HTR-8/SVneo (cell line): ENCODE measurements at regions not wholly inside any gene's neighbourhood (a gene's known extent, or its start where the extent isn't known, plus 50 kb on each side); places are given as distances from the start of the nearest gene placed in this dataset.
"Not testable (repeated sequence)": the region's sequence is repeated elsewhere in the genome, so short reads cannot be mapped to it uniquely, and the experiment has no call there.

ENCODE experiments used
- DNase-seq: peaks from one replicate; pipeline ENCODE4 v3.0.0; 2011; ENCODE audit warnings: low spot score, mixed read lengths; ENCODE audit not compliant: insufficient read length
- FAIRE-seq: peaks from 2 replicates; lab custom pipeline; 2011; peaks lifted over from hg19 to GRCh38; lab: Jason Lieb, UNC

- DNase-seq (no peak), FAIRE-seq (no peak)
These were observed 635.9 kb downstream of the TLE1 start for GRCh38 chr9:81053298-81054025.

- DNase-seq (no peak), FAIRE-seq (no peak)
These were observed 636.5 kb downstream of the TLE1 start for GRCh38 chr9:81052846-81053245.

DNA sequence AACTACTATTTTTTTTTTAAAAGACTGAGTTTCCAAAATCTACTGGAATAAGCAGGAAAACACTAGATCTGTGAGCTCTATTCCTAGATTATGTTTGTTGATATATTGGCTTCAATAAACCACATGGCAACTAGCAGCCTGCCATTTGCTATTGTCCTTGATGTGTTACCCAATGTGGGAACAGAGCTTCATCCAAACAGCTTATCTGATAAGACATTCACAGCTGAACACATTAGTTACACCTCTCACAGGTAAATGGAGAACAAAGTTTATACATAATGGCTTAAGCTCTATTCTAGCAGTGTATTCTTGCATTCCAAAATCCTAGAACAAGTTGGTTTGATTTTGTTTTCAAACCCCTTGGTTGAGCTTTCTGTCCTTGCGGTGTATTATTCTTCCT lies 642.1 kb downstream of the TLE1 start:
- no peak for DNase-seq
- no peak for FAIRE-seq

DNA sequence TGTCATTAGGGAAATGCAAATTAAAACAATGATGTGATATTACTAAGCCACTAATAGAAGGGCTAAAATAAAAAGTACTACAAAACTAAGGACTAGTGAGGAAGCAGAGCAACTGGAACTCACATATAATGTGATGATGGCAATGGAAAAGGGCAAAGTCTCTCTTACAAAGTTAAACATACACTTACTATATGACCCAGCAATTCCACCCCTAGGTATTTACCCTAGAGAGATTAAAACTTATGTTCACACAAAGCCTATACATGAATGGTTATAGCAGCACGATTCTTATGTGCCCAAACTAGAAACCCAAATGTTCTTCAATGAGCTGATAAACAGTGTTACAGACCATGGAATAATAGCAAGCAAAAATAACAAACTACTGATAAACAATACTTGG lies 643.7 kb downstream of the TLE1 start:
- DNase-seq (no peak), FAIRE-seq (no peak)

DNA sequence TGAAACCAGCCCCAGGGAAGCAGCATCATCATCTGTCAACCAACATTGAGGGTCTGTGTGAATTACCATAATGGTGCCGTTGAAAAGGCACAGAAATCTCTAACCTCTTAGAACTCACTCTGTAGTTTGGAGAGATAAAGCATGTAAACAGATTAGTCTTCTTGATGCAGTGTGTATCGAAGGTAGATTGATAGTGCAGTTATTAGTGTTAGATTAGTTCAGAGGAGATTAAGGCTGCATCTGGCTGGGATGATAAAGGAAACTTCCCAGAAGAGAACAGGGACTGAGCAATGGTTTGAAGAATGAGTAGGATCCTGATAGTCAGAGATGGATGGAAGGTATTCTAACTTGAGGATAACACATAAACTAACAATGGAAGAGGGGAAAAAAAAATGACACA lies 651.5 kb downstream of the TLE1 start:
- DNase-seq, result no peak
- FAIRE-seq, result no peak

- FAIRE-seq, result no peak
- no peak for DNase-seq
These were observed 653.7 kb downstream of the TLE1 start for GRCh38 chr9:81035601-81036000.

GRCh38 chr9:81035171-81035570 lies 654.2 kb downstream of the TLE1 start:
- FAIRE-seq (no peak), DNase-seq (no peak)

DNA sequence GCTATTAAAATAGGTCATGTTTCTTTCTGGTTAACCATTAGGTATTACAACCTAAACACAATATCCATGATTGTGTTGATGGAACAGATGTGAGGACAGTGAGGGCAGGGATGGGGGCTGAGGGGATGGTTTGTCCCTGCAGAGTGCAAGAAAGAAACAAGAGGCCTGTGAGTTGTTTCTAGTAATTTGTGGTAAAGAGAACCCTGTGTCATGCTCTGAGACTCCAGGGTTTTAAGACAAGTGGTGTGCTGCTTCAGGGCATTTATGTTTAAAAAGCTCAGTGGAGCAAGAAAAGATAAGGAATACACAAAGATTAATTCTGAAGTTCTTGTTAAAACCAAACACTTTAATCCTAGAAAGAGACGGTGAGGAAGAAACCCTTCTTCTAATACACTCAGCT lies 656.5 kb downstream of the TLE1 start:
- DNase-seq (no peak), FAIRE-seq (no peak)

DNA sequence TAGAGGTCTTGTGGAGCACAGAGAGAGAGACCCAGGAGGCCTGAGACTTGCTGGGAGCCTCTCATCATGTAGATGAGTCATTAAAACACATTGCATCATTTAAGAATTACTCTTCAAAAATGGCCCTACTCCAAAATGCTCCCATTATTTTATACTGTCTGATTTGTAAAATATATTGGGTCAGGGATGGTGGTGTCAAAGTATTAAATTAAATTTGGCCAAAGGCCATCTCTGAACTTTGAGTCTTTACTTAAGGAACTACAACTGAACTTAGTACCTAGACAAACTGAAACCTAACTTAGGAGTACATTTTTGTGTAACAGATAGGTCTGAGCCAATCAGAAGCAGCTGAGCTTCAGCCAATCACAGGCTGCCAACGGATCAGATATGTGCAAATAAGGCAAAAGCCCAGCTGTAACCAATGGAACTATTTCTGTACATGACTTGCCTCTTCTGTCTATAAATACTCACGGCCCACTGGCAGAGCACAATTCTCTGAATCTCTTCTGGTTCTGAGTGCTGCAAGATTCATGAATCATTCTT lies 657.2 kb downstream of the TLE1 start:
- FAIRE-seq (no peak), DNase-seq (peak; percentile 9)

- DNase-seq (no peak), FAIRE-seq (no peak)
These were observed 657.8 kb downstream of the TLE1 start for GRCh38 chr9:81031422-81032029.

DNA sequence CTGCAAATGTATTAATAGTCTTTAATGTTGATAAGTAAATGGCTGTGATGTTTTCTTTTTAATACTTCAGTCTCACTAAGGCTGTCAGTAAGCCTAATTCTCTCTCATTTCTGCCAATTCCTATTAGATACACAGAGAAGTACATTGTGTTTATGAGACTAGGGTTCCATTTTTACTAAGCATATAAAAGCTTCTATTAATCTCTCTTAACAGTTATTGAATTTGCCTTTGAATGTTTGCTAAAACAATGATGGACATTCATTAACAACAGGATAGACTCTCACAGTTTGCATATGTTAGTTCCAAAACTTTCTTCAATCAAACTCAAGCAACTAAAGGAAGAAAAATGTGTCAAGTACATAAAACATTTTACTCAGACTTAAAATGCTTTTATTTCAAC lies 659.3 kb downstream of the TLE1 start:
- DNase-seq, result no peak
- FAIRE-seq, result no peak

DNA sequence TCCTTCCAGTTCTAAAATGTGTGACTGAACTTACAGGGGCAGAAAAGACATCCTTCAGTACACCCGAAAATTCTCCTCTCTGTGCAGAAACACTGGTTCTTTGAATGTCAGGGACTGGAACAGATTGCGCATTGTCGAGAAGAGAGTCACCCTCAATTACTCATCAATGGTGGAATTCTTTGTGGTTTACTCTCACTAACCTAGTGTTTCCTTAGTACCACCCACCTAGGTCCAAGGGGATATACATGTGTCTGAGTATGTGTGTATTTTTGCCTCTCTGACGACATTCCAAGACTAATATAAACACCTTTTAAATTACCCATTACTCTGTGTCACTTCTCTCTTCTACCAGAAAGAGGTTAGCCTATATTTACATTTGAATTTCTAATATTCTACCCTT lies 660.8 kb downstream of the TLE1 start:
- FAIRE-seq (no peak), DNase-seq (peak; percentile 50)

DNA sequence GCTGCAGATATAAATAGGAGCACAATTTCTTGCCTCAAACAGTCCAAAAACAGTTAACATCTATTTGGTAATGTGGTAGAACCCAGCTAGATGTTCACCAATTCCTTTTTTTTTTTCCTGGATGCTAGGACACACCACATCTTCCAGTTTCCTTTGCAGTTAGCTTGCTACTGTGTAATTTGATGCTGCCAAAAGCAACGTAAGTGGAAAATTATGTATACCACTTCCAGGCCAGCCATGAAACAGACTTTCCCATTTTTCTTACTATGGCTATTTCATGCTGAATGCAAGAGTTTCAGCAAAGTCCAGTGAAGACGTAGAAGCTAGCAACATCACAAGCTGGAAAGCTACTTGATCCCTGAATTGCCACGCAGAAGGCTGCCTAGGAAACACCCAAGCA lies 667.2 kb downstream of the TLE1 start:
- no peak for DNase-seq
- FAIRE-seq, result no peak

DNA sequence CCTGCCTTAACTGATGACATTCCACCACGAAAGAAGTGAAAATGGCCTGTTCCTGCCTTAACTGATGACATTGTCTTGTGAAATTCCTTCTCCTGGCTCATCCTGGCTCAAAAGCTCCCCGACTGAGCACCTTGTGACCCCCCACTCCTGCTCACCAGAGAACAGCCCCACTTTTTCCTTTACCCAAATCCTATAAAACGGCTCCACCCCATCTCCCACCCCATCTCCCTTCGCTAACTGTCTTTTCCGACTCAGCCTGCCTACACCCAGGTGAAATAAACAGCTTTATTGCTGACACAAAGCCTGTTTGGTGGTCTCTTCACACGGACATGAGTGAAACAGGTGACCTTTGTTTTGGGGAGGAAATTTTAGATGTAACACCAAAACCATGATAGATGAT lies 674.4 kb downstream of the TLE1 start:
- FAIRE-seq, DNase-seq: not testable (repeated sequence)

- not testable (repeated sequence) for FAIRE-seq, DNase-seq
These were observed 676.2 kb downstream of the TLE1 start for GRCh38 chr9:81013191-81013590.

DNA sequence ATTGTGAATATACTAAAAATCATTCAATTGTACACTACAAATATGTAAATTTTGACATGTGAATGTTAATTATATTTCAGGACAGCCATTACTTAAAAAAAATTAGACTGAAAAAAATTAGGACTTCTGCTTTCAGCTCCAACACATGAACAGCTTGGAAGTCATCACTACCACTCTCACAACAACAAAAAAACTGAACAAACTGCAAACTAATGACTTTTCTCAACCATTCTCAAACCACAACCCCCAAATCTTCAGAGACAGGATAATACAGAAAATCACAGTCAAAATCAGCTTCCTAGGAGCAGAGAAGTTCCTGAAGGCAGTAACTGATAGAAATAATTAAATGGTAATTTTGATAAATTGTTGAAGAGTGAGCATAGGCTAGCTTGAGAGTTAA lies 686.4 kb downstream of the TLE1 start:
- FAIRE-seq (no peak), DNase-seq (no peak)

- DNase-seq (no peak), FAIRE-seq (no peak)
These were observed 687.1 kb downstream of the TLE1 start for GRCh38 chr9:81002242-81002641.

DNA sequence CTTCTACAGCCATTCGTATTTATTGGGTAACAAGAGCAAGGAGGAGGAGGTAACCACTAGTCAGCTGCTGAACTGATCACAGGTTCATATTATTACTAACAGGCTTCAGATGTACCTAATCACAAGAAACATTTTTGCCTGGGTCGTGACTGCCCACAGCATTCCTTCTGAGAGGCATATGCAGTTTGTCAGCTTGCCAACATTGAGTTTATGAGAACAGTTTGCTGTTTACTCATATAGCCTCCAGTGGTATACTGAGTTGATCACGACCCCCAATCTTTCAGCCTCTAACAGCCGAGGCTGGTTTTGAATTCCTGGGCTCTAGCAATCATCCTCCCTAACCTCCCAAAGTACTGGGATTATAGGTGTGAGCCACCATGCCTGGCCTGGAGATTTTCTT lies 693.6 kb downstream of the TLE1 start:
- FAIRE-seq (no peak), DNase-seq (peak; percentile 0)

- FAIRE-seq (no peak), DNase-seq (no peak)
These were observed 694.5 kb downstream of the TLE1 start for GRCh38 chr9:80994892-80995291.

DNA sequence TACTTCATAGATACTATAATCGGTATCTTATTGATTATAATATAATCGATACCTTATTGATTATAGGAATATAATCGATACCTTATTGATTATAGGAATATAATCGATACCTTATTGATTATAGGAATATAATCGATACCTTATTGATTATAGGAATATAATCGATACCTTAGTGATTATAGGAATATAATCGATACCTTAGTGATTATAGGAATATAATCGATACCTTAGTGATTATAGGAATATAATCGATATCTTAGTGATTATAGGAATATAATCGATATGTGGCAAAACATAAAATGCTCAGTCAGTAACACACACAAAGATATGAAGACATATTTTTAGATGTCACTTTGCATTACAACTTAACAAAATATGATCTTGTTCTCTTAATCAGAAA lies 703.8 kb downstream of the TLE1 start:
- FAIRE-seq, DNase-seq: not testable (repeated sequence)

DNA sequence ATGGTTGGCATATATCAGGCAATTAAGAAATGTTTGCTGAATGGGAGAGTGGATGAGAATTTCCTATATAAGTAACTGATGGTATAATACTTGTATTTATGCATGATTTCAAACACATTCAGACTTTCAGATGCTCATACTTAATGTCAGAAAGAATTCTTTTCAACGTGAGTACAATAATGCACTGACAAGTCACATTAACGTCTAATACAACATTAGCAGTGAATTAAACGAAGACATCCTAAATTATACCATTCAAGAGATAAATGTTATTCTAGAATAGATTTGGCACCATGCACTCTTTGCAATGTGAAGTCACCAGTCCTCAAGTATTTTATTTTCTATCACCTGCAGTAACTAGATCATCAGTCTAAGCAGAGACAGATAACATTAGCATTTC lies 712.9 kb downstream of the TLE1 start:
- DNase-seq (no peak), FAIRE-seq (no peak)

DNA sequence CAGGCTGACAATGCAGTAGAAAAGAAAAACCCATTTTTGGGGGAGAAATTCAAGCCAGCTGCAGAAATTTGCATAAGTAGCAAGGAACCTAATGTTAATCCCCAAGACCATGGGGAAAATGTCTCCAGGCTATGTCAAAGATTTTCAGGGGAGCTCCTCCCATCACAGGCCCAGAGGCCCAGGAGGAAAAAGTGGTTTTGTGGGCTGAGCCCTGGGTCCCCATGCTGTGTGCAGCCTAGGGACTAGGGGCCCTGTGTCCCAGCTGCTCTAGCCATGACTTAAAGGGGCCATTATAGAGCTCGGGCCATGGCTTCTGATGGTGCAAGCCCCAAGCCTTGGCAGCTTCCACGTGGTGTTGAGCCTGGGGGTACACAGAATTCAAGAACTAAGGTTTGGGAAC lies 719.0 kb downstream of the TLE1 start:
- FAIRE-seq, DNase-seq: not testable (repeated sequence)
